MCF 10A (cell line): ENCODE measurements at regions not wholly inside any gene's neighbourhood (a gene's known extent, or its start where the extent isn't known, plus 50 kb on each side); places are given as distances from the start of the nearest gene placed in this dataset.

ENCODE experiments used
- BruUV-seq: library from RNA; stranded (reverse); fragments of 400-500 nt; replicated peaks from 2 replicates; lab custom pipeline; 2021; lab: Mats Ljungman, UMichigan
- CTCF ChIA-PET: fragments of 300-600 bp; sonication (Branson Sonifier 250); formaldehyde crosslinking; extraction: SDS; loops from one replicate; lab custom pipeline; 2021; ENCODE audit warnings: antibody characterized with exemption, inconsistent platforms; lab: Yijun Ruan, JAX
- POLR2A ChIA-PET: fragments of 300-600, 350-650 bp; sonication (Branson Sonifier 250); formaldehyde crosslinking; extraction: SDS; loops from one replicate; lab custom pipeline; 2020; ENCODE audit warnings: antibody characterized with exemption, inconsistent platforms; lab: Yijun Ruan, JAX
- DNase-seq: peaks from one replicate; pipeline ENCODE4 v3.0.0-alpha.2; 2018; ENCODE audit not compliant: unreplicated experiment
- H3K27ac Mint-ChIP-seq: one replicate; pipeline ENCODE4 v1.8.0; 2022; ENCODE audit warnings: mild to moderate bottlenecking, low read depth, mixed read lengths; ENCODE audit not compliant: unreplicated experiment
- H3K27me3 Mint-ChIP-seq: one replicate; pipeline ENCODE4 v1.8.0; 2022; ENCODE audit warnings: mixed read lengths; ENCODE audit not compliant: insufficient read depth, unreplicated experiment
- H3K36me3 Mint-ChIP-seq: one replicate; pipeline ENCODE4 v1.8.0; 2022; ENCODE audit warnings: mild to moderate bottlenecking, moderate library complexity, mixed read lengths; ENCODE audit not compliant: insufficient read depth, unreplicated experiment
- H3K4me1 Mint-ChIP-seq: one replicate; pipeline ENCODE4 v1.8.0; 2022; ENCODE audit warnings: mixed read lengths; ENCODE audit not compliant: insufficient read depth, unreplicated experiment
- H3K4me3 Mint-ChIP-seq: one replicate; pipeline ENCODE4 v1.8.0; 2022; ENCODE audit warnings: mild to moderate bottlenecking, moderate library complexity, mixed read lengths; ENCODE audit not compliant: unreplicated experiment
- H3K9me3 Mint-ChIP-seq: one replicate; pipeline ENCODE4 v1.8.0; 2022; ENCODE audit warnings: mixed read lengths; ENCODE audit not compliant: unreplicated experiment
- intact Hi-C: fragments of 100-400 bp; cut with micrococcal nuclease; formaldehyde crosslinking; loops from 2 replicates; pipeline ENCODE4 v1.14.1; 2022
- TF ChIP-seq, protein P1 (sequence below): fragments of 200-600 bp; IDR thresholded peaks from one replicate; pipeline ENCODE4 v1.8.0; 2022; ENCODE audit warnings: antibody characterized with exemption, mild to moderate bottlenecking; ENCODE audit not compliant: unreplicated experiment

DNA sequence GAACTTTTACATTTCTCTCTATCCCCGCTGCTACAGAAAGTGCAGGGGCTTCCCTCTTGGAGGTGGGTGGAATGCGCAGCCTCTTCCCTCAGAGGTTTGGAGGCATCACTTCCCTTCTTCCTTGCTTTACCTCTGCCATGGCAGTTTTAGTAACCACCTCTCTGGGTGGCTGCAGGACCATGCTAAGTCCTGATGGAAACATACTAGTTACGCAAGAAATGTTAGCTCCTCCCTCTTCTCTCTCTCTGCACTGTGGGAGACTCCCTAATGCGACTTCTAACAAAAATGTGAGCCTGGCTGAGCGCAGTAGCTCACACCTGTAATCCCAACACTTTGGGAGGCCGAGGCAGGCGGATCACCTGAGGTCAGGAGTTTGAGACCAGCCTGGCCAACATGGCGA, 116.8 kb upstream of the RAB6C start:
- Mint-ChIP-seq H3K27me3 (no peaks in the 10 kb centered on the region), H3K36me3 (no peaks in the 10 kb centered on the region), H3K4me3 (no peak overlapping the region), H3K4me1 (no peaks in the 10 kb centered on the region), H3K9me3 (peaks cover 6% of the 10 kb centered on the region), H3K27ac (no peak overlapping the region)
- intact Hi-C loops = no loop called here
- TF ChIP-seq, protein P1, sequence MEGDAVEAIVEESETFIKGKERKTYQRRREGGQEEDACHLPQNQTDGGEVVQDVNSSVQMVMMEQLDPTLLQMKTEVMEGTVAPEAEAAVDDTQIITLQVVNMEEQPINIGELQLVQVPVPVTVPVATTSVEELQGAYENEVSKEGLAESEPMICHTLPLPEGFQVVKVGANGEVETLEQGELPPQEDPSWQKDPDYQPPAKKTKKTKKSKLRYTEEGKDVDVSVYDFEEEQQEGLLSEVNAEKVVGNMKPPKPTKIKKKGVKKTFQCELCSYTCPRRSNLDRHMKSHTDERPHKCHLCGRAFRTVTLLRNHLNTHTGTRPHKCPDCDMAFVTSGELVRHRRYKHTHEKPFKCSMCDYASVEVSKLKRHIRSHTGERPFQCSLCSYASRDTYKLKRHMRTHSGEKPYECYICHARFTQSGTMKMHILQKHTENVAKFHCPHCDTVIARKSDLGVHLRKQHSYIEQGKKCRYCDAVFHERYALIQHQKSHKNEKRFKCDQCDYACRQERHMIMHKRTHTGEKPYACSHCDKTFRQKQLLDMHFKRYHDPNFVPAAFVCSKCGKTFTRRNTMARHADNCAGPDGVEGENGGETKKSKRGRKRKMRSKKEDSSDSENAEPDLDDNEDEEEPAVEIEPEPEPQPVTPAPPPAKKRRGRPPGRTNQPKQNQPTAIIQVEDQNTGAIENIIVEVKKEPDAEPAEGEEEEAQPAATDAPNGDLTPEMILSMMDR = no peak
- ChIA-PET CTCF (no interaction called here), POLR2A (interaction anchor here (0.7 kb wide), 1 partner anchor 14 kb away, joined by 4 read pairs; no protein-coding TSS in a partner anchor)
- peak; percentile 24 for DNase-seq
- no TSS peak for BruUV-seq

- ChIA-PET CTCF (no interaction called here), POLR2A (interaction anchor here (0.7 kb wide), 1 partner anchor 13 kb away, joined by 4 read pairs; no protein-coding TSS in a partner anchor)
- H3K4me3 Mint-ChIP-seq = no peak overlapping the region
- no peaks in the 10 kb centered on the region for H3K27me3 Mint-ChIP-seq
- H3K27ac Mint-ChIP-seq = no peak overlapping the region
- H3K4me1 Mint-ChIP-seq = no peaks in the 10 kb centered on the region
- DNase-seq = no peak
- no peaks in the 10 kb centered on the region for H3K36me3 Mint-ChIP-seq
- intact Hi-C loops = no loop called here
- BruUV-seq = no TSS peak
- peaks cover 6% of the 10 kb centered on the region for H3K9me3 Mint-ChIP-seq
- TF ChIP-seq, protein P1 = no peak
Measured at GRCh38 chr2:129863350-129863749, 116.1 kb upstream of the RAB6C start.

DNA sequence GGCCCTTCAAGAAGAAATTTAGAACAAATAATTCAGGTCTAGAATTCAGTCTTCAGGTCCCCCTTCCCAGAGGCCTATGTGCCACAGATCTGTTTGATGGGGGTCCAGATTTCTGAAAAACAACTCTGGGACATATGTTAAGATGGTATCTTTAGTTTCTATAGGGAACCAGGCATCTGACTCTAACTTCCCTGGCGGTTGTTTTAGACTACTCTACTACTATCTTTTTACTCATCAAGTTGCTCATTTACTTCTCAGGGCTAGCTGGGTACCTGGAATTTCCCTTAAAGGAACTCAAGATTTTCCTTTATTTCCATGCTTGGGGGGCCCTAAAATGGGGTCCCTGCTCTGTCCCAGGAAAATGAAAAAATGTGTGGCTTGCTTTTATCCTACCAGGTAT, 114.7 kb upstream of the RAB6C start:
- CTCF ChIA-PET = interaction anchor here (0.6 kb wide), 1 partner anchor 28 kb away, joined by 3 read pairs; no protein-coding TSS in a partner anchor
- POLR2A ChIA-PET = no interaction called here

GRCh38 chr2:129865976-129866375, 113.5 kb upstream of the RAB6C start:
- no peaks in the 10 kb centered on the region for H3K36me3 Mint-ChIP-seq
- BruUV-seq = no TSS peak
- H3K9me3 Mint-ChIP-seq = peaks cover 6% of the 10 kb centered on the region
- intact Hi-C loops = no loop called here
- no peak overlapping the region for H3K27ac Mint-ChIP-seq
- DNase-seq = no peak
- H3K4me1 Mint-ChIP-seq = no peaks in the 10 kb centered on the region
- ChIA-PET POLR2A (interaction anchor here (0.6 kb wide), 1 partner anchor 39 kb away, joined by 3 read pairs; no protein-coding TSS in a partner anchor), CTCF (interaction anchor here (0.5 kb wide), 1 partner anchor 1820 kb away, joined by 3 read pairs; no protein-coding TSS in a partner anchor)
- H3K27me3 Mint-ChIP-seq = no peaks in the 10 kb centered on the region
- TF ChIP-seq, protein P1 = no peak
- no peak overlapping the region for H3K4me3 Mint-ChIP-seq

More for the DNA sequence above, 114.7 kb upstream of the RAB6C start:
- no peak overlapping the region for H3K4me3 Mint-ChIP-seq
- H3K27me3 Mint-ChIP-seq = no peaks in the 10 kb centered on the region
- intact Hi-C loops = no loop called here
- H3K4me1 Mint-ChIP-seq = no peaks in the 10 kb centered on the region
- DNase-seq = no peak
- no peak overlapping the region for H3K27ac Mint-ChIP-seq
- BruUV-seq = no TSS peak
- peaks cover 6% of the 10 kb centered on the region for H3K9me3 Mint-ChIP-seq
- TF ChIP-seq, protein P1 = no peak
- H3K36me3 Mint-ChIP-seq = no peaks in the 10 kb centered on the region
